GM19239 (cell line): ENCODE measurements at regions not wholly inside any gene's neighbourhood (a gene's known extent, or its start where the extent isn't known, plus 50 kb on each side); places are given as distances from the start of the nearest gene placed in this dataset.
"Not testable (repeated sequence)": the region's sequence is repeated elsewhere in the genome, so short reads cannot be mapped to it uniquely, and the experiment has no call there.

Experiments used
- DNase-seq: peaks from one replicate; pipeline ENCODE4 v3.0.0; 2011; ENCODE audit warnings: low spot score; ENCODE audit not compliant: insufficient read length
- FAIRE-seq: peaks from 2 replicates; lab custom pipeline; 2011; peaks lifted over from hg19 to GRCh38; lab: Jason Lieb, UNC

GRCh38 chr6:166712286-166713228 is 85.5 kb upstream of the RPS6KA2 start:
- no peak for DNase-seq
- no peak for FAIRE-seq

- FAIRE-seq (no peak), DNase-seq (no peak)
These were observed 83.0 kb upstream of the RPS6KA2 start for GRCh38 chr6:166710084-166710483.

DNA sequence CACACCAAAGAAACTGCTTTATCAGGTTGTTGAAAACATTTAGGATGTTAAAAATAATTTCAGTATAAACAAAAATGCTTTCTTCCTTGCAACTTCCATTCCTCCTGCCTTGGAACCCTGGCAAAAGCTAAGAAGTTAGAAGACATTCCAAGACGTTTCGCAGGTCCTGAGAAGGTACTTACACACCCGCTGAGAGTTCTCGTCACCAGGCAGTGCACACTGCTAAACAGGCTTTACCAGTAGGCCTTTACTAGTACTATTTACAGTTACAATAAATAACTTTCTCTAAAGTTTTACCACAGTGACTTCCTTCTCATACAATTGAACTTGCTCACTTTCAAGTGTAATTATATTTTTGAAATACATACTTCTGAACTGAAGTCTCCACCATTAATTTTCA is 81.4 kb upstream of the RPS6KA2 start:
- DNase-seq: no peak
- FAIRE-seq: no peak

DNA sequence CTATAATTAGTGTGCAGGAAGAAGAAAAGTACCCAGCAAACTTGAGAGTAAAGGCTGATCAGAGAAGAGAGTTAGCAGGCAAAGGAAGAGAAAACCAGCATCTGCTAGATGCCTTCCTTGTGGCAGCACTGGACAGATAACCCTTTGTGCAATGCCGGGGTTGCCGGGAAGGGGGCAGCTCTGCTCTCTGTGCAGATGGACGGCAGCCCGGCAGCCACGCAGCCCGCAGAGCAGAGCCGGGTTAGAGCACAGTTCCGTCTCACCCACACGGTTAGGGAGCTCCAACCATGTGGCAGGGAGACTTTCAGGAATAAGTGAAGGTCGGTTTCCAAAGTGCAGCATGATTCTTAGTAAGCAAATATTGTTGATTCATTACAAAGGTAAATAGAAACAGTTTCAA is 80.0 kb upstream of the RPS6KA2 start:
- peak; percentile 19 for DNase-seq
- FAIRE-seq: no peak

GRCh38 chr6:166705069-166705468 is 78.0 kb upstream of the RPS6KA2 start:
- FAIRE-seq (no peak), DNase-seq (no peak)

DNA sequence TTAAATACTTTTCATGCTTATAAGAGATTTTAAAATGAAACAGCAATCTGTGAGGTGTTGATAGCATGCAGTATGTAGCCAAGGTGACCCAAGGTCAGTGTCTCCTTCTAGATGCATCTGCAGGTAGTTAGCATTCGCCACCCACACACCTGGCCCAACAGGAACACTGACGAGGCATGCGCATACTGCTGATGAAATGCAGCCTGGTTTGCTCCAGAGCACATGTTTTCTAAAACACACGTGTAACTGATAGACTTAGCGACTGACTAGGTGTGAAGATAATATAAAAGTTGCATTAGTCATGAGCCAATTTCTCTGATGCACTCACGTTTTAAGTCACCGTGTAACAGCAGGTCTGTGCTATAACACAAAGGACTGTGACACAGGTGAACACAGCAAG is 77.1 kb upstream of the RPS6KA2 start:
- DNase-seq (no peak), FAIRE-seq (no peak)

DNA sequence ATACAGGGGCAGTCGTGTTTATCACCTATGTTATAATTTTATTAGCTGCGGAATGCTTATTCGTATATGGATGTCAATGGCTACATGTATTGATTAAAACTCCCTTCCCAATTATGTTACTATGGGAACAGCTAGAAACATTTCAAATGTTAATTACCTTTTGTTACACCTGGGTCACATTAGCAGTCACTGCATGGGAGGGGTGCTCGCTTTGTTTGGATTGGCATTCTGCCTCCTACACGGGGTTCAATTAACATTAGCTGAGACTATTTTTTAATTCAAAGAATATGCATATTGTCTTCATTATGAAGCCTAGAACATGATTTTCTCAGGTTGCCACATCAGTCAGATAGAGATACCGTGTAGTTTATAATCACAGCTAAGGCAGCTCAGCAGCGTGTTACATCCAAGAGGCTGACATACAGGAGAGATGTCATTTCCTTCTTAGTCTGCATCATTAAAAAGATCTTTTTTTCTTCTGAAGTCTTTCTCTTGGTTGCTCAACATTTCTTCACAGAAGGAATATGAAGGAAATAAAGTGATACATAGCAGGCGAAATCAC is 76.2 kb upstream of the RPS6KA2 start:
- DNase-seq (no peak), FAIRE-seq (no peak)

DNA sequence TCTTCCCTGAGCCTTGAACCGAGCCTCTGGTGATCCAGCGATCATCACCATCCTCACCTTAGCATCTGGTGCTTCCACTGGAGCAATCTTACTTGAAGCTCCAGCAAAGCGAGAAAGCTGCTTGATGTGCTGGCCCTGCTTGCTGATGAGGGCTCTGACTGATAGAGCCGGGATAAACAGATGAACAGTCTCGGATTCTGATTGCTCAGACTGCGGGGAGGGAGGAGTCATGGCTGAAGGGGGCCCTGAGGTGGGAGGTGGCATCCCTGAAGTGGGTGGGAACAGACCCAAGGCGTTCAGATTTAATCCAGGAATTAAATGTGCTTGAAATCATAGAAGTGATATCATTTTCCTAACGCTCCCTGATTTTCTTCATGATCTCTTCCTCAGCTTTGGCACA is 74.4 kb upstream of the RPS6KA2 start:
- not testable (repeated sequence) for DNase-seq, FAIRE-seq

DNA sequence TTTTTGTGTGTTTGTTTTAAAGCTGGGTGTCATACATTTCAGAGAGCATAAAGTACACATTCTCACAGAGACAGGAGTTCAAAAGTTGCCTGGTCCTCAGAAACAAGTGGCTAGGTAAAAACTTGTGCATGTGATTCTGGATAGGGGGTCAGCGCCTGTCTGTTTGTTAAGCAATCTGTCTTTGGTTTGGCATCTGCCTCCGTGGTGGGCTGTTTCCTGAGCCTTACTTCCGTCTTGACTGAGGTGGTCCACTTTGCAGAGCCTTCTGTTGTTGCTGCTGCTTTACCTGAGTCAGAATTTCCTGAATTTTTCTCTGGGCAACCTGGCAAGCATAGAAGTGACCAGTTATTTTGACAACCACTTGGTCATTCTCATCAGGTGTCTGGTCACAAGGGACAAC is 73.8 kb upstream of the RPS6KA2 start:
- DNase-seq, FAIRE-seq: not testable (repeated sequence)

GRCh38 chr6:166697113-166697512 is 70.1 kb upstream of the RPS6KA2 start:
- FAIRE-seq: no peak
- no peak for DNase-seq

- DNase-seq: no peak
- FAIRE-seq: no peak
These were observed 66.8 kb upstream of the RPS6KA2 start for GRCh38 chr6:166693880-166694279.

- FAIRE-seq: no peak
- no peak for DNase-seq
These were observed 65.8 kb upstream of the RPS6KA2 start for GRCh38 chr6:166692723-166693302.

DNA sequence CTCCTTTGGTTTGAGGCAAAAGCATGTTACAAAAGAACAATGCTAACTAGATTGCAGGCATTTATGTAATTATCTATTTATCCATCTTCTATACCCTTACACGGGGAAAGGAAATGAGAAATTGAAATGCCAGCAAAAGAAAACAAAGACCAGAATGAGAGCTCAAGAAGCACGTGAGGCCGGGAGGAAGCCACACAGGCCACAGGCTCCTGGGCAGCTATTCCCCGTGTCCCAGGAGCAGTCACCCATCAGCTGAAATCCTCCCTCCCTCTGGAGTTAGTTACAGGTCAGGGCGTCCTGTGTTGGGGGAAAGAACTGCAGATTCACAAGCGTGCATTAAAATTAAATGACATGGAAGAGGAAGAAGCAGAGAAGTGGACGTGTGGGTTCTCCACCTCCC is 64.7 kb upstream of the RPS6KA2 start:
- DNase-seq (no peak), FAIRE-seq (no peak)

- DNase-seq (no peak), FAIRE-seq (no peak)
These were observed 64.1 kb upstream of the RPS6KA2 start for GRCh38 chr6:166691199-166691598.

DNA sequence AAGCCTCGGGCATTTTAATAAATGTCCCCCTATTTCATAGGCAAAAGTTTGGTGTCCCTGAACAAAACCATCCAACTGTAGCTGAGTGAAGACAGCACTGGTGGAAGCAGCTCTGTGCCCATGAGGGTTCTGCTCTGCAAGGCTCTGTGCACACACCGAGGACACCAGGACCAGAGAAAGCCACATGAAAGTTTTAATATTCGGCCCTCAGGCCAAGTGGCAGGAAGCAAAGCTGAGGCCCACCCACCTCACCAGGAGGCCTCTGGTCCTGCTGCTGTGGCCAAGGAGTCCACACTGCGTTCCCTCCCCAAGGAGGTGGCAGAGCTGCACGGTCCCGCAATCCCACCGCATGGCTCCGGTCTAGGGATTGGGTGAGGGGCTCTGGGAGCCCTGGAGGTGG is 62.6 kb upstream of the RPS6KA2 start:
- FAIRE-seq: no peak
- no peak for DNase-seq

GRCh38 chr6:166688901-166689300 is 61.9 kb upstream of the RPS6KA2 start:
- DNase-seq: no peak
- FAIRE-seq: no peak

DNA sequence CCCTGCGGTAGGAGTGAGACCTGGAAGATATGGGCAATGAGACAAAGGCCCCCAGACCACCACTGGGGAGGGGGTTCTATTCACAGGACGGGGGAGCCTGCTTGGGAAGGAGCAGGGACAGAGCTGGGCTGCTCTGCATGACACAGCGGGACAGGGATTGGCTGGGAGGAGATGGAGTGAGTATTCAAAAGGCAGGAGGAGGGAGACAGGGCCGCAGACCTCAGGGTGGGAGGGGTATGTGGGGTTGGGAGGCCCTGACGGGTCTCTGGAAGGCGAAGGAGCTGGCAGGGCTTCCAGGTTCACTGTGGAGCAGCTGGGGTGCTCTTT is 60.8 kb upstream of the RPS6KA2 start:
- no peak for FAIRE-seq

DNA sequence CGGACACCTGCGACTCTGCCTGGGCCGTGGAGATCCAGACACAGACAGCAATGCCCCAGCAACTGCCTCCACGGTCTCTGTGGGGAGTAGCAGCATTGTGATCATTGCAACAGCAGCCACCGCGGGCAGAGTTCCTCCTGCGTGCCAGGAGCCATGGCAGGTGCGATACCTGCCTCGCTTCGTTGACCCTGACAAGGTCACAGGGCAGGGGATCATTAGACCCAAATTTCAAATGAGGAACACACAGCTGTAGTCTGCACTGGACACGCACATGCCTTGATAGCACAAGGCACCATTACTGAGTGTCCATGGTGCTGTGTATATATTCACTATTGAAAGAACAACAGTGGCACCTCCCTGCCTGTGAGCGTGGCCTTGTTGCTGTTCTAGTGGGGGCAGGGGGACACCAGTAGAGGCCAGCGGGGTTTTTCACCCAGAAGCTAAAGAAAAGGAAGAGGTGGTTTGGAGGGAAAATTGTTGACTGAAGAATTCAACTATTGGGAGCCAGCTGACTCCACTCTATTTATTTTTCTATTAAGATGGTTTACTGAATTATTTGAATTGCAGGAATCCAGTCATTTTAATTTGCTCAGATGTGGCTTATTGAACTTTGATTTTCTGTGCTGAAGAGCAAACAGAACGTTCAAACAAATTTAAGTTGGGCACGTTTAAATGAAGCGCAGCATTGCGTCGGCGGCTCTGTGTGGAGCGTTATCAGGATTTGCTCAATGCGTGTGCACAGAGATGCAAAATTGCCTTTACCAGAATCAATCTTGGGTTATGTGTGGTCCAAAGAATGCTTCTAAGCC is 60.2 kb upstream of the RPS6KA2 start:
- no peak for DNase-seq
- FAIRE-seq: no peak

More for the DNA sequence above, 60.8 kb upstream of the RPS6KA2 start:
- no peak for DNase-seq

GRCh38 chr6:166686317-166686716 is 59.3 kb upstream of the RPS6KA2 start:
- DNase-seq: no peak
- FAIRE-seq: no peak

GRCh38 chr6:166684866-166685265 is 57.8 kb upstream of the RPS6KA2 start:
- DNase-seq (no peak), FAIRE-seq (no peak)

GRCh38 chr6:166684170-166684569 is 57.1 kb upstream of the RPS6KA2 start:
- FAIRE-seq: no peak

More at GRCh38 chr6:166684170-166684569, 57.1 kb upstream of the RPS6KA2 start:
- no peak for DNase-seq
